WTC11 (cell line): ENCODE measurements at regions not wholly inside any gene's neighbourhood (a gene's known extent, or its start where the extent isn't known, plus 50 kb on each side); places are given as distances from the start of the nearest gene placed in this dataset.

Experiments used
- ATAC-seq: fragments of 200-7000 bp; cut with Tn5 transposase; 2 replicates; pipeline ENCODE4 v1.10.0; 2021; ENCODE audit warnings: mild to moderate bottlenecking, moderate library complexity
- CTCF ChIA-PET: fragments of 300-600 bp; sonication (Branson Sonifier 250); formaldehyde crosslinking; loops from one replicate; lab custom pipeline; 2021; ENCODE audit warnings: antibody characterized with exemption; lab: Charles Lee
- POLR2A ChIA-PET: fragments of 350-600 bp; sonication (Branson Sonifier 250); formaldehyde crosslinking; loops from one replicate; lab custom pipeline; 2021; ENCODE audit warnings: antibody characterized with exemption; lab: Charles Lee
- DNase-seq: peaks from one replicate; pipeline ENCODE4 v3.0.0; 2021; ENCODE audit warnings: low spot score
- H3K27ac Mint-ChIP-seq: 2 replicates; pipeline ENCODE4 v1.8.0; 2021; ENCODE audit warnings: mixed read lengths
- H3K27me3 Mint-ChIP-seq: 2 replicates; pipeline ENCODE4 v1.8.0; 2021; ENCODE audit warnings: low read depth, mild to moderate bottlenecking, moderate library complexity, mixed read lengths
- H3K36me3 Mint-ChIP-seq: 2 replicates; pipeline ENCODE4 v1.8.0; 2021; ENCODE audit warnings: mixed read lengths
- H3K4me1 Mint-ChIP-seq: 2 replicates; pipeline ENCODE4 v1.8.0; 2022; ENCODE audit warnings: mixed read lengths
- H3K4me3 Mint-ChIP-seq: 2 replicates; pipeline ENCODE4 v1.8.0; 2021; ENCODE audit warnings: mild to moderate bottlenecking, moderate library complexity, mixed read lengths
- H3K9me3 Mint-ChIP-seq: 2 replicates; pipeline ENCODE4 v1.8.0; 2021; ENCODE audit warnings: mixed read lengths
- ATF6 ChIP-seq: sonication (generic); formaldehyde crosslinking; IDR thresholded peaks from 2 replicates; pipeline ENCODE4 v1.8.1; 2023; ENCODE audit warnings: mild to moderate bottlenecking, missing genetic modification reagents
- CREB1 ChIP-seq: sonication (generic); formaldehyde crosslinking; IDR thresholded peaks from 2 replicates; pipeline ENCODE4 v1.8.0; 2023; ENCODE audit warnings: mild to moderate bottlenecking, missing genetic modification reagents
- E2F1 ChIP-seq: sonication (generic); formaldehyde crosslinking; IDR thresholded peaks from 2 replicates; pipeline ENCODE4 v1.8.0; 2022; ENCODE audit warnings: mild to moderate bottlenecking, missing genetic modification reagents
- EMX1 ChIP-seq: fragments of 250-450 bp; sonication (Bioruptor Pico); IDR thresholded peaks from 2 replicates; pipeline ENCODE4 v1.8.0; 2021; ENCODE audit warnings: mild to moderate bottlenecking
- FOXJ3 ChIP-seq: sonication (generic); formaldehyde crosslinking; IDR thresholded peaks from 2 replicates; pipeline ENCODE4 v1.9.0; 2021; ENCODE audit warnings: missing genetic modification reagents, mild to moderate bottlenecking, borderline replicate concordance
- FOXP1 ChIP-seq: sonication (generic); formaldehyde crosslinking; IDR thresholded peaks from 2 replicates; pipeline ENCODE4 v1.8.0; 2022; ENCODE audit warnings: missing genetic modification reagents, mild to moderate bottlenecking, moderate library complexity, borderline replicate concordance
- IRF2 ChIP-seq: sonication (generic); formaldehyde crosslinking; IDR thresholded peaks from 2 replicates; pipeline ENCODE4 v1.8.0; 2022; ENCODE audit warnings: low read depth, missing genetic modification reagents, borderline replicate concordance
- NFATC4 ChIP-seq: fragments of 250-450 bp; sonication (Bioruptor Pico); IDR thresholded peaks from 2 replicates; pipeline ENCODE4 v1.9.0; 2021; ENCODE audit warnings: mild to moderate bottlenecking
- NFE2L1 ChIP-seq: sonication (generic); formaldehyde crosslinking; IDR thresholded peaks from 2 replicates; pipeline ENCODE4 v1.8.1; 2023; ENCODE audit warnings: missing genetic modification reagents
- NR1H2 ChIP-seq: sonication (generic); formaldehyde crosslinking; IDR thresholded peaks from 2 replicates; pipeline ENCODE4 v1.9.0; 2021; ENCODE audit warnings: mild to moderate bottlenecking, moderate library complexity, missing genetic modification reagents
- PRRX2 ChIP-seq: fragments of 250-450 bp; sonication (Bioruptor Pico); IDR thresholded peaks from 2 replicates; pipeline ENCODE4 v1.8.0; 2021; ENCODE audit warnings: mild to moderate bottlenecking
- SMAD4 ChIP-seq: sonication (generic); formaldehyde crosslinking; IDR thresholded peaks from 2 replicates; pipeline ENCODE4 v1.8.0; 2022; ENCODE audit warnings: mild to moderate bottlenecking, missing genetic modification reagents
- TP53 ChIP-seq: sonication (generic); formaldehyde crosslinking; IDR thresholded peaks from 2 replicates; pipeline ENCODE4 v1.8.1; 2023; ENCODE audit warnings: mild to moderate bottlenecking, missing genetic modification reagents
- ZBTB43 ChIP-seq: sonication (generic); formaldehyde crosslinking; IDR thresholded peaks from 2 replicates; pipeline ENCODE4 v1.8.1; 2023; ENCODE audit warnings: mild to moderate bottlenecking, missing genetic modification reagents
- ZNF138 ChIP-seq: sonication (generic); formaldehyde crosslinking; conservative IDR thresholded peaks from 2 replicates; pipeline ENCODE4 v1.8.1; 2022; ENCODE audit warnings: mild to moderate bottlenecking, moderate library complexity, missing genetic modification reagents
- ZNF396 ChIP-seq: fragments of 250-450 bp; sonication (Bioruptor Pico); IDR thresholded peaks from 2 replicates; pipeline ENCODE4 v1.8.0; 2021; ENCODE audit warnings: mild to moderate bottlenecking, moderate library complexity, borderline replicate concordance
- ZNF512 ChIP-seq: sonication (generic); formaldehyde crosslinking; IDR thresholded peaks from 2 replicates; pipeline ENCODE4 v1.8.1; 2022; ENCODE audit warnings: missing genetic modification reagents, borderline replicate concordance
- ZNF532 ChIP-seq: fragments of 250-450 bp; sonication (Bioruptor Pico); IDR thresholded peaks from 2 replicates; pipeline ENCODE4 v1.9.0; 2021; ENCODE audit warnings: mild to moderate bottlenecking, borderline replicate concordance
- TF ChIP-seq, protein P1 (sequence below): fragments of 250-450 bp; sonication (Bioruptor Pico); IDR thresholded peaks from 2 replicates; pipeline ENCODE4 v1.9.0; 2021; ENCODE audit warnings: moderate library complexity, mild to moderate bottlenecking, inconsistent platforms, borderline replicate concordance
- TF ChIP-seq, protein P2 (sequence below): sonication (generic); formaldehyde crosslinking; IDR thresholded peaks from 2 replicates; pipeline ENCODE4 v1.8.0; 2022; ENCODE audit warnings: mild to moderate bottlenecking, missing genetic modification reagents
- TF ChIP-seq, protein P3 (sequence below): fragments of 250-450 bp; sonication (Bioruptor Pico); IDR thresholded peaks from 2 replicates; pipeline ENCODE4 v1.9.0; 2021; ENCODE audit warnings: mild to moderate bottlenecking

DNA sequence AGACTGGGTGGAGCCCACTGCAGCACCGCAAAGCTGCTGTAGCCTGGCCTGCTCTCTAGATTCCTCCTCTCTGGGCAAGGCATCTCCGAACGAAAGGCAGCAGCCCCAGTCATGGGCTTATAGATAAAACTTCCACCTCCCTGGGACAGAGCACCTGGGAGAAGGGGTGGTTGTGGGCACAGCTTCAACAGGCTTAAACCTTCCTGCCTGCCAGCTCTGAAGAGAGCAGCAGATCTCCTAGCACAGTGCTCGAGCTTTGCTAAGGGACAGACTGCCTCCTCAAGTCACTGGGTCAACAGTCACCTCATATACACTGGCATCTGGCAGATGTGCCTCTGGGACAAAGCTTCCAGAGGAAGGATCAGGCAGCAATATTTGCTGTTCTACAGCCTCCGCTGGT is 117.3 kb downstream of the EHF start:
- Mint-ChIP-seq H3K27me3 (peaks cover 22% of the 10 kb centered on the region), H3K4me3 (no peak overlapping the region), H3K36me3 (peaks cover 60% of the 10 kb centered on the region), H3K9me3 (peaks cover 65% of the 10 kb centered on the region), H3K4me1 (no peaks in the 10 kb centered on the region), H3K27ac (no peak overlapping the region)
- ChIA-PET CTCF (no interaction called here), POLR2A (no interaction called here)
- TF ChIP-seq EMX1 (CRISPR knock-in tag): no peak
- TF ChIP-seq, protein P1, sequence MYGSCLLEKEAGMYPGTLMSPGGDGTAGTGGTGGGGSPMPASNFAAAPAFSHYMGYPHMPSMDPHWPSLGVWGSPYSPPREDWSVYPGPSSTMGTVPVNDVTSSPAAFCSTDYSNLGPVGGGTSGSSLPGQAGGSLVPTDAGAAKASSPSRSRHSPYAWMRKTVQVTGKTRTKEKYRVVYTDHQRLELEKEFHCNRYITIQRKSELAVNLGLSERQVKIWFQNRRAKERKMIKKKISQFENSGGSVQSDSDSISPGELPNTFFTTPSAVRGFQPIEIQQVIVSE (CRISPR knock-in tag): no peak
- TF ChIP-seq TP53 (CRISPR knock-in tag): no peak
- no peak for TF ChIP-seq ZNF396
- TF ChIP-seq NFE2L1 (CRISPR knock-in tag): no peak
- TF ChIP-seq IRF2: no peak
- no peak for TF ChIP-seq ZNF512 (CRISPR knock-in tag)
- TF ChIP-seq SMAD4 (CRISPR knock-in tag): no peak
- no peak for TF ChIP-seq ATF6 (CRISPR knock-in tag)
- DNase-seq (no peak), ATAC-seq (no peak)

GRCh38 chr11:34732831-34733230 is 111.9 kb downstream of the EHF start:
- Mint-ChIP-seq H3K27me3 (peaks cover 2% of the 10 kb centered on the region; the same call in 1 of the 2 replicates), H3K4me1 (no peaks in the 10 kb centered on the region), H3K27ac (no peak overlapping the region), H3K9me3 (peaks cover 23% of the 10 kb centered on the region), H3K4me3 (no peak overlapping the region), H3K36me3 (peaks cover 39% of the 10 kb centered on the region)
- DNase-seq (no peak), ATAC-seq (no peak)
- CTCF ChIA-PET: no interaction called here
- POLR2A ChIA-PET: no interaction called here
- TF ChIP-seq ZBTB43 (CRISPR knock-in tag) (no peak), ZNF138 (CRISPR knock-in tag) (no peak), PRRX2 (CRISPR knock-in tag) (no peak), CREB1 (no peak), ZNF532 (CRISPR knock-in tag) (no peak), FOXJ3 (CRISPR knock-in tag) (no peak), FOXP1 (no peak), E2F1 (no peak), NR1H2 (CRISPR knock-in tag) (no peak), NFATC4 (no peak)
- TF ChIP-seq, protein P2, sequence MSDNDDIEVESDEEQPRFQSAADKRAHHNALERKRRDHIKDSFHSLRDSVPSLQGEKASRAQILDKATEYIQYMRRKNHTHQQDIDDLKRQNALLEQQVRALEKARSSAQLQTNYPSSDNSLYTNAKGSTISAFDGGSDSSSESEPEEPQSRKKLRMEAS (CRISPR knock-in tag): no peak
- TF ChIP-seq, protein P3, sequence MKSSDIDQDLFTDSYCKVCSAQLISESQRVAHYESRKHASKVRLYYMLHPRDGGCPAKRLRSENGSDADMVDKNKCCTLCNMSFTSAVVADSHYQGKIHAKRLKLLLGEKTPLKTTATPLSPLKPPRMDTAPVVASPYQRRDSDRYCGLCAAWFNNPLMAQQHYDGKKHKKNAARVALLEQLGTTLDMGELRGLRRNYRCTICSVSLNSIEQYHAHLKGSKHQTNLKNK (CRISPR knock-in tag): no peak
